OCI-LY7 (cell line): ENCODE measurements at regions not wholly inside any gene's neighbourhood (a gene's known extent, or its start where the extent isn't known, plus 50 kb on each side); places are given as distances from the start of the nearest gene placed in this dataset.

ENCODE experiments used
- BruUV-seq: library from RNA; stranded (reverse); fragments of 400-500 nt; replicated peaks from 2 replicates; lab custom pipeline; 2021; lab: Mats Ljungman, UMichigan
- CTCF ChIA-PET: fragments of 300-600 bp; sonication (Branson Sonifier 250); formaldehyde crosslinking; loops from one replicate; lab custom pipeline; 2022; ENCODE audit warnings: antibody characterized with exemption; ENCODE audit not compliant: unreplicated experiment; lab: Charles Lee
- POLR2A ChIA-PET: fragments of 300-600 bp; sonication (Branson Sonifier 250); formaldehyde crosslinking; loops from one replicate; lab custom pipeline; 2022; ENCODE audit warnings: antibody characterized with exemption; lab: Charles Lee
- DNase-seq: peaks from one replicate; pipeline ENCODE4 v3.0.0-alpha.2; 2015; ENCODE audit warnings: low spot score
- H2AFZ ChIP-seq: fragments of 200-600 bp; sonication (generic), shearing (Covaris generic); 2 replicates; pipeline ENCODE4 v1.6.1; 2014; ENCODE audit warnings: mild to moderate bottlenecking, antibody characterized with exemption, low read length, moderate library complexity
- H3K27ac ChIP-seq: fragments of 200-600 bp; sonication (generic); 2 replicates; pipeline ENCODE4 v1.5.1; 2014; ENCODE audit warnings: mixed run types, low read depth, mild to moderate bottlenecking, moderate library complexity, low read length, inconsistent platforms; ENCODE audit not compliant: poor library complexity, severe bottlenecking
- H3K36me3 ChIP-seq: fragments of 200-600 bp; sonication (generic); 2 replicates; pipeline ENCODE4 v1.6.1; 2014; ENCODE audit warnings: mild to moderate bottlenecking, antibody characterized with exemption, low read length, moderate library complexity, mixed read lengths; ENCODE audit not compliant: insufficient read depth
- H3K4me1 ChIP-seq: fragments of 200-600 bp; sonication (generic); 2 replicates; pipeline ENCODE4 v1.5.1; 2014; ENCODE audit warnings: mild to moderate bottlenecking, low read length; ENCODE audit not compliant: insufficient read depth, poor library complexity, severe bottlenecking
- H3K4me2 ChIP-seq: fragments of 200-600 bp; sonication (generic); 2 replicates; pipeline ENCODE4 v1.6.1; 2014; ENCODE audit warnings: mild to moderate bottlenecking, low read length
- H3K4me3 ChIP-seq: fragments of 200-600 bp; sonication (generic); 2 replicates; pipeline ENCODE4 v1.5.1; 2014; ENCODE audit warnings: mild to moderate bottlenecking, low read depth, low read length; ENCODE audit not compliant: poor library complexity, severe bottlenecking
- H3K79me2 ChIP-seq: fragments of 200-600 bp; sonication (generic); 2 replicates; pipeline ENCODE4 v1.6.1; 2016; ENCODE audit warnings: low read depth, mild to moderate bottlenecking, low read length, moderate library complexity, mixed read lengths; ENCODE audit not compliant: insufficient read depth
- H3K9me2 ChIP-seq: fragments of 200-600 bp; sonication (generic); 2 replicates; pipeline ENCODE4 v1.6.1; 2016; ENCODE audit warnings: mild to moderate bottlenecking, low read length, mixed read lengths; ENCODE audit not compliant: insufficient read depth
- H3K9me3 ChIP-seq: fragments of 200-600 bp; sonication (generic); 2 replicates; pipeline ENCODE4 v1.6.1; 2014; ENCODE audit warnings: mild to moderate bottlenecking, mixed run types, low read length, mixed read lengths
- H4K20me1 ChIP-seq: fragments of 200-600 bp; sonication (generic); 2 replicates; pipeline ENCODE4 v1.6.1; 2014; ENCODE audit warnings: mild to moderate bottlenecking, antibody characterized with exemption, low read length, moderate library complexity, mixed read lengths; ENCODE audit not compliant: insufficient read depth
- CTCF ChIP-seq: fragments of 200-600 bp; sonication (generic); conservative IDR thresholded peaks from 2 replicates; pipeline ENCODE4 v1.5.1; 2014; ENCODE audit warnings: mild to moderate bottlenecking, antibody characterized with exemption, low read length, moderate library complexity, mixed read lengths
- EZH2phosphoT487 ChIP-seq: fragments of 200-600 bp; sonication (generic); IDR thresholded peaks from 2 replicates; pipeline ENCODE4 v1.6.1; 2018; ENCODE audit warnings: low read depth, borderline replicate concordance, mild to moderate bottlenecking, mixed run types, antibody characterized with exemption, low read length, moderate library complexity, mixed read lengths
- intact Hi-C: fragments of 100-400 bp; cut with micrococcal nuclease; formaldehyde crosslinking; loops from one replicate; pipeline ENCODE4 v1.10.0; 2022; ENCODE audit not compliant: unreplicated experiment

- no peaks in the 10 kb centered on the region for H4K20me1 ChIP-seq
- no peaks in the 10 kb centered on the region for H3K9me2 ChIP-seq
- POLR2A ChIA-PET: interaction anchor here (0.6 kb wide), 1 partner anchor 258 kb away, joined by 4 read pairs; no protein-coding TSS in a partner anchor
- TF ChIP-seq CTCF (no peak), EZH2phosphoT487 (no peak)
- H2AFZ ChIP-seq: no peak overlapping the region
- H3K4me3 ChIP-seq: no peak overlapping the region
- BruUV-seq: no TSS peak
- CTCF ChIA-PET: no interaction called here
- H3K27ac ChIP-seq: no peak overlapping the region
- no peak for DNase-seq
- H3K36me3 ChIP-seq: no peaks in the 10 kb centered on the region
- no peak overlapping the region for H3K4me2 ChIP-seq
- intact Hi-C loops: no loop called here
- no peaks in the 10 kb centered on the region for H3K79me2 ChIP-seq
- no peaks in the 10 kb centered on the region for H3K4me1 ChIP-seq
- no peaks in the 10 kb centered on the region for H3K9me3 ChIP-seq
These were observed 120.3 kb upstream of the MOCS1 start for GRCh38 chr6:40054602-40055001.

GRCh38 chr6:40054186-40054585 is 119.9 kb upstream of the MOCS1 start:
- intact Hi-C loops: no loop called here
- CTCF ChIA-PET: no interaction called here

More at GRCh38 chr6:40054186-40054585, 119.9 kb upstream of the MOCS1 start:
- no peak overlapping the region for H2AFZ ChIP-seq
- no peak overlapping the region for H3K4me3 ChIP-seq
- BruUV-seq: no TSS peak
- POLR2A ChIA-PET: interaction anchor here (0.6 kb wide), 1 partner anchor 258 kb away, joined by 4 read pairs; no protein-coding TSS in a partner anchor
- no peaks in the 10 kb centered on the region for H3K36me3 ChIP-seq
- H3K9me3 ChIP-seq: no peaks in the 10 kb centered on the region
- no peaks in the 10 kb centered on the region for H3K9me2 ChIP-seq
- H3K4me1 ChIP-seq: no peaks in the 10 kb centered on the region
- no peaks in the 10 kb centered on the region for H3K79me2 ChIP-seq
- TF ChIP-seq CTCF: no peak
- no peak for TF ChIP-seq EZH2phosphoT487
- no peak for DNase-seq
- no peaks in the 10 kb centered on the region for H4K20me1 ChIP-seq
- no peak overlapping the region for H3K4me2 ChIP-seq
- no peak overlapping the region for H3K27ac ChIP-seq
